MM.1S (cell line): ENCODE measurements at regions not wholly inside any gene's neighbourhood (a gene's known extent, or its start where the extent isn't known, plus 50 kb on each side); places are given as distances from the start of the nearest gene placed in this dataset.

Source experiments
- CTCF ChIP-seq: fragments of 300-600 bp; sonication (generic); IDR thresholded peaks from 2 replicates; pipeline ENCODE4 v1.5.1; 2016; ENCODE audit warnings: antibody characterized with exemption, low read length, mixed read lengths
- EZH2 ChIP-seq: fragments of 300-600 bp; sonication (generic); optimal IDR thresholded peaks from 2 replicates; pipeline ENCODE3; 2017; ENCODE audit warnings: low read depth, mild to moderate bottlenecking, antibody characterized with exemption, low read length, mixed read lengths
- EZH2phosphoT487 ChIP-seq: fragments of 300-600 bp; sonication (generic); IDR thresholded peaks from 2 replicates; pipeline ENCODE4 v1.6.1; 2018; ENCODE audit warnings: antibody characterized with exemption, low read length

DNA sequence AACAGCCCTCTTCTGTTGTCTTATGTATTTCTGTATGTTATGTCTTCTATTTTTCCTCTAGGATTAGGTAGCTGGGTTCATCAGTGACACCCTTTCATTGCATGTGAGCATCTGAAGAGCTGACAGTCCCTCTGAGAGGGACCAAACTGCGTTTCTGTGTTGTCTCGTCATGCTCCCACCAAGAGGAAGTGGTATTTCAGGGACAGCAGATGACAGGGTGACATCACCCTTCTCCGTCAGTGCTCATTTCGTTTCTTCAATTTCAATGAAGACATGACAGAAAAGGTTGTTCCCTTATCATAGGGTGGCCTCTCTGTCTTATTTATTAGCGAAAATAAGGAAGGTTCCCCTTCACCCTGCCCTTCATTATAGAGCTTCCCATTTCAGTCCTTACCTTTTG is 225.9 kb upstream of the NR4A3 start:
- TF ChIP-seq CTCF (no peak), EZH2phosphoT487 (no peak), EZH2 (no peak)
